Spinal cord (tissue), 9 donors: ENCODE measurements at regions not wholly inside any gene's neighbourhood (a gene's known extent, or its start where the extent isn't known, plus 50 kb on each side); places are given as distances from the start of the nearest gene placed in this dataset.
"Not testable (repeated sequence)": the region's sequence is repeated elsewhere in the genome, so short reads cannot be mapped to it uniquely, and the experiment has no call there.

Experiments
- DNase-seq, 6 donors: peaks; one replicate each; pipeline versions ENCODE4 v3.0.0 to v3.0.0-alpha.2; 2013 to 2015; ENCODE audit warnings: low spot score in 6 of 6, low read depth in 4 of 6
- H3K27ac ChIP-seq: one replicate; pipeline ENCODE4 v1.5.1; 2013; ENCODE audit warnings: low read depth, low read length, control low read depth
- H3K27me3 ChIP-seq: one replicate; pipeline ENCODE4 v1.6.1; 2013; ENCODE audit warnings: low read length; ENCODE audit not compliant: control insufficient read depth, insufficient read depth
- H3K36me3 ChIP-seq: one replicate; pipeline ENCODE4 v1.6.1; 2013; ENCODE audit warnings: low read length; ENCODE audit not compliant: control insufficient read depth, insufficient read depth
- H3K4me1 ChIP-seq: one replicate; pipeline ENCODE4 v1.6.1; 2013; ENCODE audit warnings: low read length; ENCODE audit not compliant: control insufficient read depth, insufficient read depth
- H3K4me3 ChIP-seq: one replicate; pipeline ENCODE4 v1.5.1; 2013; ENCODE audit warnings: low read depth, low read length, control low read depth
- H3K9me3 ChIP-seq: one replicate; pipeline ENCODE4 v1.6.1; 2013; ENCODE audit warnings: low read length; ENCODE audit not compliant: control insufficient read depth, insufficient read depth
- WGBS: methylation state at CpG from one replicate; pipeline ENCODE4 v1.1.5; 2013; ENCODE audit warnings: missing lambda C conversion rate; ENCODE audit not compliant: insufficient coverage; 5-methylcytosine and 5-hydroxymethylcytosine counted together
- donor health status: healthy.

DNA sequence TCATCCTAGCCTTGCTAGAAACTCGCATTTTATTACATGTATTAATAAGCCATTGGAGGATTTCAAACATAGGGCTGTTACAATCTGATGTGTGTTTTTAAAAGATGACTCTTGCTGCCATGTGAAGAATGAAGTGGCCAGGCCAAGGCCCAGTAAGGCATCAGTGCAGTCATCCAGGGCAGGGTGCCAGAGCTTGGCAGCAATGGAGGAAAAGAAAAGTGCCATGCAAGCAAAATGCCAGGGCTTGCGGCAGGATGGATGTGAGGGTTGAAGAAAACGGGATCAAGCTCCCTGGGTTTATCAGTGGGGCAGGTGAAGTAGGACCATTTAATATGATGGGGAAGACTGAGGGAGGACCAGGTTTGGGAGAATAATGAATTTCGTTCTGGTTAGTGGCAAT lies 183.6 kb downstream of the MINAR1 start:
- peak in 4 of 6 donors; percentile 28 to 65 (median 34) for DNase-seq
- Histone ChIP-seq H3K36me3 (no peaks in the 10 kb centered on the region), H3K27me3 (no peaks in the 10 kb centered on the region), H3K4me3 (no peak overlapping the region), H3K4me1 (no peaks in the 10 kb centered on the region), H3K9me3 (no peaks in the 10 kb centered on the region), H3K27ac (no peak overlapping the region)
- WGBS, result 60% methylated on average over 2 of the region's 4 CpGs

DNA sequence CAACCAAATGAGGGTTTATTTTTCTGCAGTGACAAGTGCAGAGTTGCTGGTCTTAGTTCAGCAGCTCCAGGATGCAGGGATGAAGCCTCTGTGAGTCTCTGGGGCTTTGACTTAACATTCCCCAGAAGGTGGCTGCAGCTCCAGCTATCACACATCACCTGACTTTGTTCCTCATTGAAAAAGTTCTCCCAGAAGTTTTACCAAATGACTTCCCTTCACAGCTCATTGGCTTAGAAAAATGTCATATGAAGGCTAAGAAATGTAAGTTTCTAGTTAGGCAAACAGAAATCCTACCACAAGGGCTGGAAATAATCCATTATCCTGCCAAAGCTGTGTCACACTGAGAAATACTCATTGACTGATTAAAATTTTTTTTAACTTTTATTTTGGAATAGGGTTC lies 184.9 kb downstream of the MINAR1 start:
- H3K4me1 ChIP-seq, result no peaks in the 10 kb centered on the region
- DNase-seq, result no peak
- no peak overlapping the region for H3K27ac ChIP-seq
- no peaks in the 10 kb centered on the region for H3K36me3 ChIP-seq
- no peaks in the 10 kb centered on the region for H3K9me3 ChIP-seq
- no peak overlapping the region for H3K4me3 ChIP-seq
- H3K27me3 ChIP-seq, result no peaks in the 10 kb centered on the region

DNA sequence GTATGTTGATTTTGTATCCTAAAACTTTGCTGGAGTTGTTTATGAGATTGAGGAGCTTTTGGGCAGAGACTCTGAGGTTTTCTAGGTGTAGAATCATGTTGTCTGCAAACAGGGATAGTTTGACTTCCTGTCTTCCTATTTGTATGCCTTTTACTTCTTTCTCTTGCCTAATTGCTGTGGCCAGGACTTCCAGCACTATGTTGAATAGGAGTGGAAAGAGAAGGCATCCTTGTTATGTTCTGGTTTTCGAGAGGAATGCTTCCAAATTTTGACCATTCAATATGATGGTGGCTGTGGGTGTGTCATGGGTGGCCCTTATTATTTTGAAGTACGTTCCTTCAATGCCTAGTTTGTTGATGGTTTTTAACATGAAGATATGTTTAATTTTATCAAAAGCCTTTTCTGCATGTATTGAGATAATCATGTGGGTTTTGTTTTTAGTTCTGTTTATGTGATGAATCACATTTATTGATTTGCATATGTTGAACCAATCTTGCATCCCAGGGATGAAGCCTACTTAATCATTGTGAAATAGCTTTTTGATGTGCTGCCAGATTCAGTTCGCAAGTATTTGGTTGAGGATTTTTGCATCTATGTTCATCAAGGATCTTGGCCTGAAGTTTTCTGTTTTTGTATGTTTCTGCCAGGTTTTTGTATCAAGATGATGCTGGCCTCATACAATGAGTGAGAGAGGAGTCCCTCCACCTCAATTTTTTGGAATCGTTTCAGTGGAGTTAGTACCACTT lies 188.1 kb downstream of the MINAR1 start:
- no peaks in the 10 kb centered on the region for H3K9me3 ChIP-seq
- no peak overlapping the region for H3K27ac ChIP-seq
- no peak overlapping the region for H3K4me3 ChIP-seq
- DNase-seq, result no peak
- H3K4me1 ChIP-seq, result no peaks in the 10 kb centered on the region
- H3K36me3 ChIP-seq, result no peaks in the 10 kb centered on the region
- no peaks in the 10 kb centered on the region for H3K27me3 ChIP-seq
- 94% methylated on average over 2 of the region's 4 CpGs for WGBS

DNA sequence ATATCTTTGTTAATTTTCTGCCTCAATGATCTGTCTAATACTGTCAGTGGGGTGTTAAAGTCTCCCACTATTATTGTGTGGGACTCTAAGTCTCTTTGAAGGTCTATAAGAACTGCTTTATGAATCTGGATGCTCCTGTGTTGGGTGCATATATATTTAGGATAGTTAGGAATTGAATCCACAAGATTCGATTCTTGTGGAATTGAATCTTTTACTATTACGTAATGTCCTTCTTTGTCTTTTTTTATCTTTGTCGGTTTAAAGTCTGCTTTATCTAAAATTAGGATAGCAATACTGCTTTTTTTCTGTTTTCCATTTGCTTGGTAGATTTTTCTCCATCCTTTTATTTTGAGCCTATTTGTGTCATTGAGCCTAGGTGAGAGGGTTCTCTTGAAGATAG lies 189.7 kb downstream of the MINAR1 start:
- not testable (repeated sequence) for DNase-seq, H3K4me1 ChIP-seq, H3K4me3 ChIP-seq, H3K27me3 ChIP-seq, H3K9me3 ChIP-seq, H3K27ac ChIP-seq, H3K36me3 ChIP-seq
- no CpG with 5 or more reads among the region's 3 CpGs for WGBS

DNA sequence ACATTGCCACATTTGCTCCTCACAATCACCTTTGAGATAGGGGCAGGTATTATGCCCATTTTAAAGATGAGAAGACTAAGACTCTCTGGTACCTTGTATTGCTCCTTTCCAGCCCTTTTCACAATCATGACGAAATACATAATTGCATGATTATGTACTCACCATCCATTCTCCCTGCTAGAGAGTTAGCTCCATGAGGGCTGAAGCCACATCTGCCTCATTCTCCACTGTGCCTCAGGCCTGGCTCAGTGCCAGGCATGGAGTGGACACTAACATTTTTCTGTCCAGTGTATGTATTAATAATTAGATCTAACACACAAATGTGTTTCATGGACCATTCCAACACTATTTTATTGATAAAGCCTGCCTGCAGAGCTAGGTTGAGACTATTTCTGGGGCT lies 191.4 kb downstream of the MINAR1 start:
- Histone ChIP-seq H3K4me3 (no peak overlapping the region), H3K27ac (no peak overlapping the region), H3K9me3 (no peaks in the 10 kb centered on the region), H3K36me3 (no peaks in the 10 kb centered on the region), H3K4me1 (no peaks in the 10 kb centered on the region), H3K27me3 (no peaks in the 10 kb centered on the region)
- WGBS, result no CpG with 5 or more reads among the region's 1 CpG
- DNase-seq, result no peak

DNA sequence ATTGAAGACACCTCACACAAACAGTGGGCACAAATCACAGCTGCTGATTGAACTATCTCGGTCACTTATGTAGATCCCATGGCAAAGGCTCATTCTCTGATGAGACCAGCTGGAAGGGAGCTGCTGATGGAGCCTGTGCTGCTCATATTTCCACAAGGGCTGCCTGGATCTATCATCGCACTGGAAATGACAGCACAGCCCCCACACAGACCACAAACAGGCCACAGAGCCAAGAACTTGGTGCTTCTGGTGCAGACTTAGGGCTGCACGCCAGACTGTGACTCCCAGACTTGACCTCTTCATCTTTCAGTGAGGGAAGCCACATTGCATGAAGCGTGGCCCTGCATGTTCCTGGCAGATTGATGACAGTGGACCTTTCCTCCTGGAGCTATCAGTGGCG lies 197.6 kb downstream of the MINAR1 start:
- Histone ChIP-seq H3K4me1 (no peaks in the 10 kb centered on the region), H3K36me3 (no peaks in the 10 kb centered on the region), H3K27me3 (no peaks in the 10 kb centered on the region), H3K4me3 (no peak overlapping the region), H3K9me3 (peaks cover 2% of the 10 kb centered on the region), H3K27ac (no peak overlapping the region)
- no peak for DNase-seq
- 70% methylated on average over 5 of the region's 5 CpGs for WGBS

DNA sequence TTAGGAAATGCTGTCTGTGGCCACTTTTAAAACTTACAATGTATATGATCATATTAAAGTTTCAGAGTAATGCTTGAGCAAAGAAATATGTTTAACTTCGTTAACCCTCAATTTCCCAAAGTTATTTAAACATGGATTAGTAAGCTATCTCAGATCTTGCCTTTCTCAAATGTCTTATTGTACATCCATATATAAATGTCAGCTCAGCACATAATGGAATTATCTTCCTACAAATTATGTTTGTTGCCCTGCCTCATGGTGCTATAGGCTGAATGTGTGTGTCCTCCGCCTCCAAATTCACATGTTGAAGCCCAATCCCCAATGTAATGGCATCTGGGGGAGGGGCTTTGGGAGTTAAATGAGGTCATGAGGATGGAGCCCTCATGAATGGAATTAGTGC lies 200.3 kb downstream of the MINAR1 start:
- Histone ChIP-seq H3K4me3 (no peak overlapping the region), H3K27ac (no peak overlapping the region), H3K27me3 (no peaks in the 10 kb centered on the region), H3K9me3 (peaks cover 2% of the 10 kb centered on the region), H3K4me1 (no peaks in the 10 kb centered on the region), H3K36me3 (no peaks in the 10 kb centered on the region)
- no peak for DNase-seq
- no CpG with 5 or more reads among the region's 2 CpGs for WGBS

DNA sequence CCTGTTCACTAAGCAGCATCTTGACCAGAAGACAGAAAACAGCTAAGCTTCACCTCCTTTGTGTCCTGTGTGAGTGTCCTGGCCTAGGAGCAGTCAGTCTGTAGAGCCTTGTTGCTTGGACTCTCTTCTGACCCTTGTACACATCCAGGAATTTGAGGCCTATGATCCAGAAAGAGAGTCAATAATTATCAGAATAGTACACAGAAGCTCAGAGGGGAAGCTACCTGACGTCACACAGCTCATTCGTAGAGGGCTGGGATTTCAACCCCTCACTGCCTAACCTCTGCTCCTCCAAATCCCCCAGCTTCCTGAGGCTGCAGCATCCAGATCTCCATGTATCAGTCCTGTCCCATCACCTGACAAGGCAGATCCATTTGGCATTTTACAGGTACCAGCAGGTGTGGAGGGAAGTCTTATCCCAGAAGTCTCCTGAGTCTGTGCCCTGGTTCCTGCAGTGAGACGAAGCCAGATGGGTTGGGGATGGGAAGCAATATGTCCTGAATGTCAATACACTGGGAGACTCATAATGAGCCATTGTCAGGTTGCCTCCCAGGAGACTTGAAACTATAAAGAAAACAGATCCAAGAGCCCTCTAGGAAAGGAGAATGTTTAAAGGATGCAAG lies 203.1 kb downstream of the MINAR1 start:
- peak in 1 of 6 donors; percentile 44 for DNase-seq
- Histone ChIP-seq H3K27me3 (no peaks in the 10 kb centered on the region), H3K36me3 (no peaks in the 10 kb centered on the region), H3K4me1 (no peaks in the 10 kb centered on the region), H3K9me3 (peaks cover 2% of the 10 kb centered on the region), H3K27ac (no peak overlapping the region), H3K4me3 (no peak overlapping the region)
- WGBS, result 14% methylated on average over 1 of the region's 3 CpGs

DNA sequence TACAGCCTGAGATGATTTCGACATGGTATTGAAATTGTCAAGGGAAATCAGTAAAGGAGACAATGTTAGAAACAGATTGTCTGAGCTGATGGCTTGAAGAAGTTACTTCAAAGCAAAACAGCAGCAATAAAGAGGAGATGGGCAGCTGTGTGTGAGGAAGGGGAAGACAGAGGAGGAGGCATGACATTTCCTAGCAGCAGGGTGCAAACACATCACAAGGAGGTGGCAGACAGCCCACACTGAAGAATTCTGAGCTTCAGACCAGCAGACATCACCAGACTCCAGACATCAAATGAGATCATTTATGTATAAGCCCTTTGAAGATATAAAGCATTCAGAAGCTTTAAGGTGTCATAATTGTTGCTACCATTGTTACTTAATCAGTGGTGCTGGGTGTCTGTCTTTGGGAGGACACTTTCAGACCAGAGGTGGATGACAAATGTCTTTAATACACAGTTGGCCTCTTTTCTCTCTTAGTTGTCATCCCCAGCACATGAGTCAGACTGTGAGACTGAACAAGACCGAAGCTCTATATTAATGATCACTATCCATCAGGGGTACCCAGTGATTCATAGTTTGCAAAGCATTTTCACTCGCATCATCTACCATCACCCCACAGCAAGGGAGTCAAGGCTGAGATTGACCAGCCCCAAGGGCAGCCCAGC lies 203.9 kb downstream of the MINAR1 start:
- Histone ChIP-seq H3K36me3 (no peaks in the 10 kb centered on the region), H3K27me3 (no peaks in the 10 kb centered on the region), H3K9me3 (peaks cover 2% of the 10 kb centered on the region), H3K4me1 (no peaks in the 10 kb centered on the region), H3K27ac (no peak overlapping the region), H3K4me3 (no peak overlapping the region)
- WGBS, result 68% methylated on average over 2 of the region's 3 CpGs
- peak in 2 of 6 donors; percentile 9 to 47 for DNase-seq

DNA sequence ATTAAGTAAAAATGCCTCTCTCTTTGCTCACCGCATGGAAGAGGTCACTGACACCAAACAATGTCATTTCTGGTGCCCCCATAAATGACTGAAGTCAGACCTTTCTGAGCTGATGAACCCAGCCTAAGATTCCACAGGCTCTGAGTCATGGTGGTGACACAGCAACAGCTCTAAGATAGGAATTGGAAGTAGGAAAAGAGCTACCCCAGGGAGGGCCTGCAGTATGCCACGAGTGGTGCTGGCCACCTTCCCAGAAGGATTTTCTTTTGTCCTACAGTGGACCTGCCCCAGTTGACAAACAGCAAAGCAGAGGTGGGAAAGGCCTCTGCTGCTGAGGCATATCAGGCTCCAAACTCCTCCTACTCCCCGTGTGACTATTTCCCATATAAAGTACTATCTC lies 208.1 kb downstream of the MINAR1 start:
- DNase-seq, result no peak
- no peaks in the 10 kb centered on the region for H3K27me3 ChIP-seq
- no peak overlapping the region for H3K27ac ChIP-seq
- no peak overlapping the region for H3K4me3 ChIP-seq
- H3K9me3 ChIP-seq, result peaks cover 6% of the 10 kb centered on the region
- no peaks in the 10 kb centered on the region for H3K36me3 ChIP-seq
- WGBS, result 75% methylated on average over 2 of the region's 3 CpGs
- no peaks in the 10 kb centered on the region for H3K4me1 ChIP-seq
